Peyer's patch (tissue), 4 donors: ENCODE measurements at regions not wholly inside any gene's neighbourhood (a gene's known extent, or its start where the extent isn't known, plus 50 kb on each side); places are given as distances from the start of the nearest gene placed in this dataset.

Source experiments
- DNase-seq, 3 donors: peaks; one replicate each; pipeline ENCODE4 v3.0.0-alpha.2; 2017 to 2019
- H3K27ac ChIP-seq, 4 donors: fragments of 200-600 bp; sonication (generic); one replicate each; pipeline ENCODE4 v1.5.1; 2016 to 2019
- H3K27me3 ChIP-seq, 2 donors: fragments of 200-600 bp; sonication (generic); one replicate each; pipeline ENCODE4 v1.5.1; 2019
- H3K36me3 ChIP-seq, 3 donors: fragments of 200-600 bp; sonication (generic); one replicate each; pipeline ENCODE4 v1.5.1; 2016 to 2019
- H3K4me1 ChIP-seq, 4 donors: fragments of 200-600 bp; sonication (generic); one replicate each; pipeline ENCODE4 v1.5.1; 2016 to 2019
- H3K4me3 ChIP-seq, 4 donors: fragments of 200-600 bp; sonication (generic); 1 replicate in 3 of 4; 2 replicates in 1 of 4; pipeline ENCODE4 v1.5.1; 2016 to 2019; ENCODE audit warnings: mild to moderate bottlenecking in 1 of 4
- H3K9me3 ChIP-seq, 4 donors: fragments of 200-600 bp; sonication (generic); one replicate each; pipeline ENCODE4 v1.5.1; 2016 to 2019; ENCODE audit warnings: mild to moderate bottlenecking in 1 of 4
- POLR2A ChIP-seq, 2 donors: fragments of 450-650 bp; IDR thresholded peaks; one replicate each; pipeline ENCODE4 v1.5.1; 2017; ENCODE audit warnings: antibody characterized with exemption in 2 of 2, mild to moderate bottlenecking in 2 of 2, moderate library complexity in 2 of 2
- TF ChIP-seq, protein P1 (sequence below), 6 experiments: fragments of 450-650 bp in 4 of 6; fragments of 200-600 bp in 2 of 6; sonication (generic) in 1 of 6; IDR thresholded peaks; one replicate each; pipeline ENCODE4 v1.5.1; 2017 to 2019; ENCODE audit warnings: antibody characterized with exemption in 6 of 6, mild to moderate bottlenecking in 3 of 6, moderate library complexity in 1 of 6

DNA sequence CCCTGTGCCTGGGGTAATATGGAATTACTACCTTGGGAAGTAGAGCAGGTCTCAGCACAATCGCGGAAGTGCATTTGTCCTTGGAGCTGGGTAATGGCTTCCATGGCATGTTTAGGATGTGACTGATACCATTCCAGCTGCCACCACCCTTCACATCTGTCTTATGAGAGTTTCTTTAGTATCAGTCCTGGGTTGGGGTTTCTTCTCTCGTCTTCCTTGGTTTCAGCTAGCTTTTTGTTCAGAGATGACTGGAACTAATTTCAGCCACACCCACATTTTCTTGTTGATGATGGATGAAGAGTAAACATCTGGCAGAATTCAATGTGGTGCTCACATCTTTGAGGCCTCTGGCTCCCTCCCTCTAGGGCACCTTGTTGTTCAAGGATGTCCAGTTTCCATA is 212.9 kb upstream of the SOX21 start:
- Histone ChIP-seq H3K9me3 (no peaks in the 10 kb centered on the region), H3K27me3 (no peaks in the 10 kb centered on the region), H3K4me3 (no peak overlapping the region), H3K27ac (no peak overlapping the region), H3K36me3 (no peaks in the 10 kb centered on the region), H3K4me1 (no peaks in the 10 kb centered on the region)
- no peak for DNase-seq
- TF ChIP-seq, protein P1, sequence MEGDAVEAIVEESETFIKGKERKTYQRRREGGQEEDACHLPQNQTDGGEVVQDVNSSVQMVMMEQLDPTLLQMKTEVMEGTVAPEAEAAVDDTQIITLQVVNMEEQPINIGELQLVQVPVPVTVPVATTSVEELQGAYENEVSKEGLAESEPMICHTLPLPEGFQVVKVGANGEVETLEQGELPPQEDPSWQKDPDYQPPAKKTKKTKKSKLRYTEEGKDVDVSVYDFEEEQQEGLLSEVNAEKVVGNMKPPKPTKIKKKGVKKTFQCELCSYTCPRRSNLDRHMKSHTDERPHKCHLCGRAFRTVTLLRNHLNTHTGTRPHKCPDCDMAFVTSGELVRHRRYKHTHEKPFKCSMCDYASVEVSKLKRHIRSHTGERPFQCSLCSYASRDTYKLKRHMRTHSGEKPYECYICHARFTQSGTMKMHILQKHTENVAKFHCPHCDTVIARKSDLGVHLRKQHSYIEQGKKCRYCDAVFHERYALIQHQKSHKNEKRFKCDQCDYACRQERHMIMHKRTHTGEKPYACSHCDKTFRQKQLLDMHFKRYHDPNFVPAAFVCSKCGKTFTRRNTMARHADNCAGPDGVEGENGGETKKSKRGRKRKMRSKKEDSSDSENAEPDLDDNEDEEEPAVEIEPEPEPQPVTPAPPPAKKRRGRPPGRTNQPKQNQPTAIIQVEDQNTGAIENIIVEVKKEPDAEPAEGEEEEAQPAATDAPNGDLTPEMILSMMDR (IDR thresholded peaks at IDR 0.05): no peak
- no peak for TF ChIP-seq POLR2A (IDR thresholded peaks at IDR 0.05)

- no peak for DNase-seq
- H3K9me3 ChIP-seq: no peaks in the 10 kb centered on the region
- no peak overlapping the region for H3K4me3 ChIP-seq
- no peak for TF ChIP-seq POLR2A (IDR thresholded peaks at IDR 0.05)
- TF ChIP-seq, protein P1 (IDR thresholded peaks at IDR 0.05): no peak
- no peaks in the 10 kb centered on the region for H3K4me1 ChIP-seq
- H3K27me3 ChIP-seq: no peaks in the 10 kb centered on the region
- H3K27ac ChIP-seq: no peak overlapping the region
- H3K36me3 ChIP-seq: no peaks in the 10 kb centered on the region
Measured at GRCh38 chr13:94921181-94921580, 208.8 kb upstream of the SOX21 start.

DNA sequence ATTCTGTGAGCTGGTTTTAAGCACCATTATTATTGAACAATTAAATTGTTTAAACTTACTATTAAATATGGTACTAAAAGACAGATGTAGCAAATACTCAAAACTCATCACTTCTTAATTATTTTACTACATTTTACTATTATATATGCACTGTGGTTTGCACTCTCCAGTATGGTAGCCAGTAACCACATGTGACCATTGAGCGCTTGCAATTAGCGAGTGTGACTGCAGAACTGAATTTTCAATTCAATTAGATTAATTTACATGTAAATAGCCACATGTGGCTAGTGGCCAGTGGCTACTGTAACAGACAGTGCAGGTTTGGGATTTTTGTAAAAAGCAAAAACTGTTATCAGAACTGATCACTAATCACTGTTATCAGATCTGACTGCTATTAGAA is 208.2 kb upstream of the SOX21 start:
- no peaks in the 10 kb centered on the region for H3K27me3 ChIP-seq
- H3K4me1 ChIP-seq: no peaks in the 10 kb centered on the region
- H3K27ac ChIP-seq: no peak overlapping the region
- DNase-seq: no peak
- no peak overlapping the region for H3K4me3 ChIP-seq
- H3K36me3 ChIP-seq: no peaks in the 10 kb centered on the region
- no peaks in the 10 kb centered on the region for H3K9me3 ChIP-seq
- TF ChIP-seq POLR2A (IDR thresholded peaks at IDR 0.05): no peak
- TF ChIP-seq, protein P1 (IDR thresholded peaks at IDR 0.05): no peak

DNA sequence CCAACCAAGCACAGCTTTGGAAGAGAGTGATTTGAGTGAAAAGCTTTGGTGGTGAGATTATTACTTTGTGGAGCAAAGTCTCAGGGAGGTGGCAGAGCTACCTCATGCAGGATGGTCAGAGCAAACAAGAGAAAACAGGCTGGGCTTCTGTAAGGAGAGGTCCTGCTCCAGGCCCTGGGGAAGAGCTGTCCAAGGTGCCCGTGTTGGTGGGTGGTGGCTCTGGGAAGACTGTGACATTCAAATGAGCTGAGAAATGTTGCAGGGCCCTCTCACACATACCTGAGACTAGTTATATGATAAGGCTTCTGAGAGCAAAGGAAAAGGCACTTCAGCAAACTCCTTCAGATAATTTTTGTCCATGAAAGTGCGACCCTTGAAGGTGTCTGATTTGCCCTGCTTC is 205.5 kb upstream of the SOX21 start:
- no peaks in the 10 kb centered on the region for H3K4me1 ChIP-seq
- no peaks in the 10 kb centered on the region for H3K9me3 ChIP-seq
- no peak overlapping the region for H3K27ac ChIP-seq
- no peak for TF ChIP-seq POLR2A (IDR thresholded peaks at IDR 0.05)
- TF ChIP-seq, protein P1 (IDR thresholded peaks at IDR 0.05): no peak
- no peaks in the 10 kb centered on the region for H3K36me3 ChIP-seq
- no peak for DNase-seq
- H3K4me3 ChIP-seq: no peak overlapping the region
- H3K27me3 ChIP-seq: no peaks in the 10 kb centered on the region

- Histone ChIP-seq H3K36me3 (no peaks in the 10 kb centered on the region), H3K4me3 (no peak overlapping the region), H3K27ac (no peak overlapping the region), H3K27me3 (no peaks in the 10 kb centered on the region), H3K4me1 (no peaks in the 10 kb centered on the region), H3K9me3 (no peaks in the 10 kb centered on the region)
- TF ChIP-seq, protein P1 (IDR thresholded peaks at IDR 0.05): no peak
- TF ChIP-seq POLR2A (IDR thresholded peaks at IDR 0.05): no peak
- DNase-seq: no peak
Measured at GRCh38 chr13:94914895-94915294, 202.6 kb upstream of the SOX21 start.

- no peak for TF ChIP-seq POLR2A (IDR thresholded peaks at IDR 0.05)
- TF ChIP-seq, protein P1 (IDR thresholded peaks at IDR 0.05): no peak
- DNase-seq: no peak
- no peaks in the 10 kb centered on the region for H3K4me1 ChIP-seq
Measured at GRCh38 chr13:94906605-94907004, 194.3 kb upstream of the SOX21 start.

More at GRCh38 chr13:94906605-94907004, 194.3 kb upstream of the SOX21 start:
- H3K36me3 ChIP-seq: no peaks in the 10 kb centered on the region
- H3K27me3 ChIP-seq: no peaks in the 10 kb centered on the region
- no peak overlapping the region for H3K4me3 ChIP-seq
- H3K27ac ChIP-seq: no peak overlapping the region
- H3K9me3 ChIP-seq: no peaks in the 10 kb centered on the region
